GM04504 (cell line): ENCODE measurements at regions not wholly inside any gene's neighbourhood (a gene's known extent, or its start where the extent isn't known, plus 50 kb on each side); places are given as distances from the start of the nearest gene placed in this dataset.
"Not testable (repeated sequence)": the region's sequence is repeated elsewhere in the genome, so short reads cannot be mapped to it uniquely, and the experiment has no call there.

Source experiments
- DNase-seq: peaks from one replicate; pipeline ENCODE4 v3.0.0-alpha.2; 2012; ENCODE audit warnings: low read depth

DNA sequence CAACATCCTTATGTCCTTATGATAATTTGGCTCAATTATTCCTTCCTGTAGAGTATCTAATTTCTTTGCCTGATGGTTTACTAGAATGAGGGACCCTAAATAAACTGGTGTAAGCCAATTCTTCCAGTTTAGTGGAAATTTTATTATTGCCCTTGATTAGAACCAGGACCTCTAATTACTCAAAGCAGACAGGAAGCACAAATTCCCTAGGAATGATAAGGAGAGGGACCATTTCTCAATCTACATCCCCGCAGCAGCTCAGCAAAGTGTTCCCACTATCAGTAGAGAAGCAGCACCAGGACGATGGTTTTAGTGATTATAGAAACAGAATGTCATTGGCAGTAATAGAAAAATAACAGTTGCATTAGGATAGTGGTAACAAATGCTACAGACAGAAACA is 97.1 kb downstream of the PLPPR4 start:
- no peak for DNase-seq

DNA sequence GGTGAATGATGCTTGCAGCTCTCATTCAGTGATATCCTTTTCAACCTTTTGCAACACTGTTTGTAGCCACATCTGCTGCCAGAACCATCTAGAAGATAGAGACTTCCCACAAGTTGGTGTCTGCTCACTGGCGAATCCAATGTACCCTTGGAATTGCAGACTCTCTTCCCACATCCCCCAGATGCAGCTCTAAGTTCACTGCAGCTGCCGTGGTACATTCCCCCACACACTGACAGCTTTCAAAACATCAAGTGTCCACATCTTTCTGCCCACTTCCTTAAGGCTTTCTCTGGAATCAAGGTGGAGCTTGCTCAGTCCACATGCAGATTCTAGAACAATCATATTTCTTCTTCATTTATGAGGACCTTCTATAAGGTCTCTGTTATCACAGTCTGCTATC is 99.2 kb downstream of the PLPPR4 start:
- no peak for DNase-seq

DNA sequence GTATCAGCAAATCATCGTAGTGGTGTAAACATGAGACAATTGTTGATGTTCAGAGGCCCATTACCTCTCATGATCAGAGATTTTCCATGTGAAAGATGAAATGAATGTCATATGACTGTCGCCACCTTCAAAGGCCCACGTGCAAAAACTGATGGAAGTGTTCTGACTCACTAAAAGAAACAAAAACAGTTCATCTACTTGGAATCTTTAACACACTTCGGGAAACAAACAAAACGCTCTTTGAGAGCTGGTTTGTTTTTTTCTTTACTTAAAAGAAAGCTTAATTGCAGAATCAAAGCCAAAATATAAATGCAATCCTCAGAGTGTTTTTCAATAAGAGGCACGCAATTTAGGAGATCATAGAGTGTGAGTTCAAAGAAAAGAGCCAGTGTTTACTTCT is 100.8 kb downstream of the PLPPR4 start:
- no peak for DNase-seq

DNA sequence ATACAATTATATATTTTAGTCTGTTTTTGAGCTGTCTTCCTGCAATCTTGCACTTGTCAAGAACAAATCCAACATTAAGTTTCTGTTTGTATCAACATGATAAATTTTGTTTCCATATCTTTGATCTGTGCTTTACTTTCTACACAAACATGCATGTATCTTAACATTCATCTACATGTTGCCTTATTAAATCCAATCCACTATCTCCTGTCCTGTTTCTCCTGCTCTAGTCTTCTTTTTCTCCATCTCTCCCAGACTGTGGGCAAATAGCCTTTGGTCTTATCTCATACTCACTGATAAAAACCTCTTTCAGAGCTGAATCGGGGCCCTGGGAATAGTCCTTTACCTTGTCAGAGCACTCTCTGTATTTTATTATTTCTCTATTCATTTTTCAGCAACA is 101.3 kb downstream of the PLPPR4 start:
- no peak for DNase-seq

DNA sequence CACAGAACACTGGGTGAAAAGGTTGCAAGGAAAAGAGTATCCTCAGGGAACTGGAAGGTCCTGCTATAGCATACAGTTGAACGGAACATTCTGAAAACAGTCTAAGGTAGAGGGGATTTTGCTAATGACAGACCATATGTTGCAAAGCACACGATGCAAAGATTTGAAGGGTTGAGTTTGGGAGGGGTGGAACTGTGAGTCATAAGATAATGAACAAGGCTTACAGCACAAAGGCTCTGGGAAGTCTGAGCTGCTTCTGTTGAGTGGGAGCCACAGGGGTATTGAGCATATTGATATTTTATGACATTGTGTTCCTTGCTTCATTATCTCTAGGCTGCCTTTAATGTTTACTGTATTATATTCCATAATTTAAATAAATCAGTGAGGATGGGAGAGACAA is 104.9 kb downstream of the PLPPR4 start:
- DNase-seq: no peak

DNA sequence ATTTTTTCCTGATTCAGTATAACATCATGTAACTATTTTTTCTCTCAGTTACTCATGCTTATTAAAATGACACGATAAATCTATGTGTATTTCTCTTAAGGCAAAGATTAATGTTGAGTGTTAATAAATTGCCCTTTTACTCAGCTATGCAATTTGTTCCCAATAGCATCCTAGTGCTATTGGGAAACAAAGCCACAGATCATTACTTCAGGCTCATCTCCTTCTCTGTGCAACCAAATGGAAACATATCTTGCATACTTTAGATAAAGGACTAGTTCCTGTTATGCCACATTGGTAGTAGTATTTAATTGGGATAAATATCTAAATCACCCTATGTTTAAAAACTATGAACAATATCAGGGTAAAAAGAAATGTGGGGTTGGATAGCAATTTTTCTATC is 106.2 kb downstream of the PLPPR4 start:
- DNase-seq: no peak

DNA sequence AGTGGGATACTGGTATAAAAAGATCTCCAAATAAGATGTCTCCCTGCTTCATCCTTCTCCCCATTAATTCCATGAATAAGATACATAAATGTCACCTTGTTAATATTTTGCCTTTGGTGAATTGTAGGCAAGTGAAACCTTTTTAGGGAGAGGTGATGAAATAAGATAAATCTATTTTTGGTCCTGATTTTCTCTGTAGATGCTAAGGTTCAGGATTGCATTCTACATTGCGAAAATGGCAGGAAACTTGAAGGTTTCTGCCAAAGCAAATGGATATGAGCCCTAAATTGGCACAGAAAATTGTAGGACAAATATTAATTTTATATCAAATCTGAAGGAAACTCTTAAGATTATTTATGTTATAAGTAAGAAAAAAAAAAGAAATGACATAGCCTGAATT is 107.1 kb downstream of the PLPPR4 start:
- no peak for DNase-seq

DNA sequence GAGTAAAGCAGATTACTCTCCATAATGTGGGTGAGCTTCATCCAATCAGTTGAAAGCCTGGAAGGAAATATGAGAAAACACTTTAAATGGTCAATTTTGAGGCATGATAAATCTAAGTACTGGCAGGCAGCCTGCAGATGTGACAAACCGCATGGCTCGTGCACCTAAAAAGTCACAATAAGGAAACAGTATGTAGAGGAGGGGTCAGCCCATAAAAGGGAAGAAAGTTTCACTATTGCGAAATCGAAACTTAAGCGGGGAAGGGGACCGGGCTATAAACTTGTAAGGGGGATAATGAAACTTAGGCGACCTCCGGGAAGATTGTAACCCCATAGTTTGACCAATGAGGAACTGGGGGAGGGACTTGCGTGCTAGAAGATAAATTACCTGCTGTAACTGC is 109.8 kb downstream of the PLPPR4 start:
- DNase-seq: no peak

DNA sequence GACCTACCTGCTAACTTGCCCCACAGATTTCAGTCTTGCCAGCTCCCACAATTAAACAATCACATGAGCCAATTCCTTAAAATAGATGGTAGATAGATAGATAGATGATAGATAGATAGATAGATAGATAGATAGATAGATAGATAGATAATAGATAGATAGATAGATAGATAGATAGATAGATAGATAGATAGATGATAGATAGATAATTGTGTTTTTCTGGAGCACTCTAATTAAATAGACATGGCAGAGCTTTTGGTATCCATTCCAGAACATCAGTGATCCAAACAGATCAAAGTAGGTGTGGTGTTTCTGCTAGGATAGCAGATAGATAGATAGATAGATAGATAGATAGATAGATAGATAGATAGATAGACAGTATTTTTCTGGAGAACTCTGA is 110.4 kb downstream of the PLPPR4 start:
- DNase-seq: not testable (repeated sequence)

DNA sequence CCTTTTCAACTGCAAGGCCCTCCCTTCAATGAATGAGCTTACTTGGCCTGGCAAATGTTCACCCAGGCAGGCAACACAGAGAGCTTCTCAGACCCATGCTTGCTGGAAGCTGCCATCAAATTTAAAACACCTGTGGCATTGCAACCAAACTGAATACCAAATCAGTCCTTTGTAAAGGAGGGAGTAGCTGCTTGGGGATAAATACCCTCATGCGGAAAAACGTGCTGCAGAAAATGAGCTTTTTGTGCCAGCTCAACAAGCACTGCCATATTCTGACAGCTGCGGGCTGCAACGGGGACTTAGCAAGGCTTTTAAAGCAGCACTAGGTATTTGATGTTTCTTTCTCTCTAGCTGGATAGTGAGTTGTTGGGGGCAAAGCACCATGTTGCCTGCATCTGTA is 119.7 kb downstream of the PLPPR4 start:
- DNase-seq: no peak

DNA sequence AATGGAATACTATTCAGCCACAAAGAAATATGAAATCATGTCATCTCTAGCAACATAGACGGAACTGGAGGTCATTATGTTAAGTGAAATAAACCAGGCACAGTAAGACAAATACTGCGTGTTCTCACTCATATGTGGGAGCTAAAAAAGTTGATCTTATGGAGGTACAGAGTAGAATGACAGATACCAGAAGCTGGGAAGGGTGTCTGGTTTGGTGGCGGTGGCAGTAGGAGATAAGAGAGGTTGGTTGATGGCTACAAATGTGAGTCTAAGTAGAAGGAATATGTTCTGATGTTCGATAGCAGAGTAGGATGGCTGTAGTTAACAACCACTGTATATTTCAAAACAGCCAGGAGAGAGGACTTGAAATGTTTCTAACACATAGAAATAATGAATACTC is 121.6 kb downstream of the PLPPR4 start:
- no peak for DNase-seq

DNA sequence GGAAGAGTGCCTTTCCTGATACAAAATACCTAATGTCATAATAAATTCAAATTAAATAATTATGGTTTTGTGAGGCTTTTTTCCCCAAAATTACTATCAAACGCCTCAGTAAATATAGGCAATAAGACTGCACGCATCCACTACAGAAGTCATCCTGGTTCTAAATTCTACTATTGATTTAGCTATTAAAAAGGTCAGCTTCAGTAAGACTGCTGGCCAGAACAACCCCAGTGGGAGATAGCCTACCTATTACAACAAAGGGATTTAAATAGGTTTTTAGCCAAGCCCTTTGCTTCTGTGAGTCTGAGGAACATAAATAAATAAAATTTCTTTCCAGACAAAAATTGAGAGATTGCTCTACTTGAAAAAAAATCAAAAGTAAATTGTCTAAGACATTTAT is 132.1 kb downstream of the PLPPR4 start:
- no peak for DNase-seq

DNA sequence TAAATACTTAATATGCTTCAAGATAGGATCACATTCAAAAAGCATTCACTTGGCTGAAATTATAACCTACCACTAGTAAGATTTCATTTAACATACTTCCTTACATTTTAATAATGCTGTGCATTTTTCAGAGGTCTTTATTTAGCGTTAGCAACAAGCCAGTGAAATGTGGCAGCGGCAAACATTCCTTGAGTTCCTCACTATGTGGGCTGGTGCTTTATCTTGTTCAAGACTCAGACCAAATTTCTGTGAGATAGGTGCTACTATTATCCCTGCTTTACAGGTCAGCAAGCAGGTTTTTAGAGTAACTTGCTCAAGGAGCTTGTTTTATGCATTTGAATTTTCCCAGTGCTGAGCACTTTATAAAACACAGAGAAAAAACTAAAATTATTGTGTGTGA is 132.7 kb downstream of the PLPPR4 start:
- no peak for DNase-seq

DNA sequence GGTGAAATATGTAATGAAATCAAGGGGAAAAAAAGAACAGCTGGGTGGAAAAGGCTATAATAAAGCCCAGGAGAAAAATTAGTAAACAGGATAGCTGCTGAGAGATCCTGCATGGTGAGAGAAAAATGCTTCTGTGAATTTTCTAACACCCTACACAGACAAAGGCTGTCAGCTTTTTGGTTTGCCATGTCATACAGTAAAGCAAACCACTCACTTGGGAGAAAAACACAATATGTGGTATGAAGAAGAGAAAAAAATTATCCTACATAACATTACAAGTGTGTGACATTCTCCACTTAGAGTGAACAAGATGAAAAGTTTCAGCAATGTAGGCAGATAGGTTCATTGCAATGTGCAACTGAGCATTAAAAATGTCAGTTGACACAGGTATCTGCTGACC is 133.6 kb downstream of the PLPPR4 start:
- DNase-seq: no peak

DNA sequence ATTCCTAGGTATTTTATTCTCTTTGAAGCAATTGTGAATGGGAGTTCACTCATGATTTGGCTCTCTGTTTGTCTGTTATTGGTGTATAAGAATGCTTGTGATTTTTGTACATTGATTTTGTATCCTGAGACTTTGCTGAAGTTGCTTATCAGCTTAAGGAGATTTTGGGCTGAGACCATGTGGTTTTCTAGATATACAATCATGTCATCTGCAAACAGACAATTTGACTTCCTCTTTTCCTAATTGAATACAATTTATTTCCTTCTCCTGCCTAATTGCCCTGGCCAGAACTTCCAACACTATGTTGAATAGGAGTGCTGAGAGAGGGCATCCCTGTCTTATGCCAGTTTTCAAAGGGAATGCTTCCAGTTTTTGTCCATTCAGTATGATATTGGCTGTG is 137.3 kb downstream of the PLPPR4 start:
- DNase-seq: not testable (repeated sequence)

DNA sequence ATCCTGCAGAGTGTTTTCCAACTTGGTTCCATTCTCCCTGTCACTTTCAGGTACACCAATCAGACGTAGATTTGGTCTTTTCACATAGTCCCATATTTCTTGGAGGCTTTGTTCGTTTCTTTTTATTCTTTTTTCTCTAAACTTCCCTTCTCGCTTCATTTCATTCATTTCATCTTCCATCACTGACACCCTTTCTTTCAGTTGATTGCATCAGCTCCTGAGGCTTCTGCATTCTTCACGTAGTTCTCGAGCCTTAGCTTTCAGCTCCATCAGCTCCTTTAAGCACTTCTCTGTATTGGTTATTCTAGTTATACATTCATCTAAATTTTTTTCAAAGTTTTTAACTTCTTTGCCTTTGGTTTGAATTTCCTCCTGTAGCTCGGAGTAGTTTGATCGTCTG is 140.1 kb downstream of the PLPPR4 start:
- not testable (repeated sequence) for DNase-seq

DNA sequence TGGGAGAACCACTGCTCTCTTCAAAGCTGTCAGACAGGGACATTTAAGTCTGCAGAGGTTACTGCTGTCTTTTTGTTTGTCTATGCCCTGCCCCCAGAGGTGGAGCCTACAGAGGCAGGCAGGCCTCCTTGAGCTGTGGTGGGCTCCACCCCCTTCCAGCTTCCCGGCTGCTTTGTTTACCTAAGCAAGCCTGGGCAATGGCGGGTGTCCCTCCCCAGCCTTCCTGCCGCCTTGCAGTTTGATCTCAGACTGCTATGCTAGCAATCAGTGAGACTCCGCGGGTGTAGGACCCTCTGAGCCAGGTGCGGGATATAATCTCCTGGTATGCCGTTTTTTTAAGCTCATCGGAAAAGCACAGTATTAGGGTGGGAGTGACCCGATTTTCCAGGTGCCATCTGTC is 141.0 kb downstream of the PLPPR4 start:
- not testable (repeated sequence) for DNase-seq

DNA sequence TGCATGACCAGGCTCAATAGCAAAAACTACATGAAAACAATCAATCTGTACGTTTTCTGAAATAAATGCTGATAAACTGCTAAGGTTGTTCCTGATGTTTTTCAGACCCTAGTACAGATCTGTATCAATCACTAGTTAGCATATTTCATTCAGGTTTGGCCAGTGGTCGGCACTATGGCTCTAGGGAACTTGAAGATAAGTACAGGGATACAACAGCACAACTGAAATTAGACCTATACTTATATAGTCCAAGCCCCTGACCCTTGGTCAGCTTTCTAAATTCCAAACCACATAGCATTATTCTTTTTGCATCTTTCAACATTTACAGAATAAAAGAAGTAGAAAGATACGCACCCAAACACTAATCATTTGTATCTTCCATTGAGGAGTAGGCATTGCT is 142.7 kb downstream of the PLPPR4 start:
- DNase-seq: peak; percentile 3

DNA sequence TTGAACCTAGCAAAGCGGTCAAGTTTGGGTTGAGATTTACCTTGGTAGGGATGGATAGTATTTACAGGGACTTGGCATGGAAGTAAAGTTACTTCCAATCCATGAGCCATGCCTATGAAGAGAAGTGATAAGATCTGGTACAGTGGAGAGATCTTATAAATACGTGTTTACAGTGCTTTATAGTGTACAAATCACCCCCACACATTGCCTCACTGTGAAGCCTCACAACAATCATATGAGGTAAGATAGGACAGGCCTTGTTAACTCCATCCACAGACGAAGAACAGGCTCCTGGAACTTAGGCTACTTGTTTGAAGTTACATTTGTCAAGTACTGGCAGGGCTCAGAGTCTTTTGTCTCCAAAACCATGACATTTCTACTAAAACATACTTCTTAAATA is 159.8 kb downstream of the PLPPR4 start:
- DNase-seq: no peak

DNA sequence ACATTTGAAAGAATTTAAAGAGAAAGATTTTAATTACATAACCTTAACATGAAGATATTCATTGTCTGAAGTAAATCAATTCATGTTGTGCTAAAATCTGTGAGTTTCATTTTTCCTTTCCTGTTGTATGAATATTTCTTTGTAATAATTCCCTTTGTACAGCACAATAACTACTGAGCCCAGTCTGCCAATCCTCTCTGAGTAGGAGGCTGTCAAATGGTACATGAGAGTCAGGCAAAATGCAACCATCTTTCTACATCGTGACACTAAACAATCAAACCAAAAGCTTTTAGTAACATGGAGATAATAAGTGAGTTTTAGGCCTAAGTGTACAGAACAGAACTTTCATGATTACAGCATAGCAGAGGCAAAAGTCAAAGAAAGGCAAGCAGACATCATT is 165.5 kb downstream of the PLPPR4 start:
- no peak for DNase-seq

DNA sequence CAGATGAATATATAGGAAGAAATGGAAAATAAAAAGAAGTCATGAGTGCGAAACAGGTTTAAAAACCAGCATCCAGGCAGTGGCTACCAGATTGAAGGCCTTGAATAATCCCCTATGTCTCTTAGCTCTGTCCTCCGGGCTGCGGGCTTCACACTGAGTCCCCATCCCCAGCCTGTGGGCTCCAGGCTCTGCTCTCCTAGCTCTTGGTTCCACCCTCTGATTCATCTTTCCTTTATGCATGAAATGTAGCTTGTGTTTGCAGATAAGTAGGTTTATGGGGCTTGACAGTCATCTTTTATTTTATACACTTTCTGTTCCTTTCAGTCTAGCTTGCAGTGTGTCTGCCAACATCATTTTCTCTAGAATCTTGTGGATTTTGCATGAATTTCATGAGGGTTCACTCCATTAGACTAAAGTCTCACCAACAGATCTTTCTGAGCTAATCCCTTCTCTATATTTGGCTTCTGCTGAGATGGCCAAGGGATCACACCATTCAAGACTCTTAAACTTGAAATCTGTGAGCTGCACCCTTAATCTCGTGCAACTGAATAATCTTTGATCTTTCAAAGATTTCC is 174.5 kb downstream of the PLPPR4 start:
- DNase-seq: no peak

DNA sequence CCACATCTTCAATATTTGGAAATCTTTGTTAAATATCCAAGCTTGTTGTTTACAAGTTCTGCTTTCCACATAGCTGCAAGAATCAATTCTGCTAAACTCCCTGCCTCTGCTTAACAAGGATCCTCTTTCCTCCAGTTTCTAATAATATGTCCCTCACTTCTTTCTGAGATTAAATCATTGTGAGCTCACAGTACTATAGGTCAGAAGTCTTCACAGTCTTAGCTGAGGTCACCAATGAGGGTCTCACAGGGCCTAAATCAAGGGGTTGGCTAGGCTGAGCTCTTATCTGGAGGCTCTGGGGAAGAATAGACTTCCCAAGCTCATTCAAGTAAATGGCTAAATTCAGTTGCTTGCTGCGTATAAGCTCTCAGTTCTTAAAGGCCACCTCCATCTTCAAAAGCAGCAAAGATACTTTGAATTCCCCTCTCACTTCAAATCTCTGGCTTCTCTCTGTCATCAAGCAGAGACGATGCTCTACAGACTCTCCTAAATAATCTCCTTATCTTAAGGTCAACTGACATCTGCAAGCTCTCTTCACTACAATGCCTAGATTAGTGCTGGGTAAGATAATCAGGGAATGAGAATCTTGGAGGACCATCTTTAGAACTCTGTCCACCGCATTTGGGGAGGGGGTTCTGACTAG is 175.3 kb downstream of the PLPPR4 start:
- no peak for DNase-seq

DNA sequence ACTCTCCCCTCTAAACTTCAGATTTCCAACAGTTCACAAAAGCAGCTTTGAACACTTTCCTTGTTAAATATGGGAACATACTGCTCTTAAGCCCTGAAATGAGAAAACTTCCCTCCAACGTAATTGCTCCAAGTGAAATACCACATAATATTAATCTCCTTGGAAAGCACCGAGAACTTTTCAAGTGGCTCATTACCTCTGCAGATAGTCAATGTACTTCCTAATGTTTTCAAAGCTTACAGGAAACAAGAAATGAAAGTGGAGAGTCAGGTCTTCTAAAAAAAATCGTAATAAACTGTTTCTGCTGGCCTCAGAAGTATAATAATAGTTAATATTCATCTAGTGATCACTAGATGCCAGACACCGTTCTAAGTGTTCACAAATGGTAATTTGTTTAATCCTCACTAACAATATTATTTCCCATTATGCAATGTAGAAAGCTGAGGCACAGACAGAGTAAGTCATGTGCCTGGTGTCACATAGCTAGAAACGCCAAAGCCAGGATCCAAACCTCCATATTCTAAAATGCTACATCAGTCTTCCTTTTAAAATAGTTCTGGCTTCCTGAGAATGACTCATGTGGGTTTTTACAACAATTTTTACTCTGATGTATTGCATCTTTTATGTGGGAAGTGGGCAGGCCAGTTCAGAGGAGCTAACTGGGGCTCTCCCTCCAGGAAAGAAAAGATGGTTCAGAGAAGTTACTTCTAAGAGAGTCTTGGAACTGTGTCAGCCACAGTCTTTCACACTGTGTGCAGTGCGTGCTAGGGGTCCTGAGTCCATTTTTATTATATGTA is 177.2 kb downstream of the PLPPR4 start:
- DNase-seq: peak; percentile 69
